Calu3 (cell line): ENCODE measurements at regions not wholly inside any gene's neighbourhood (a gene's known extent, or its start where the extent isn't known, plus 50 kb on each side); places are given as distances from the start of the nearest gene placed in this dataset.

Source experiments
- BruUV-seq: library from RNA; stranded (reverse); fragments of 400-500 nt; replicated peaks from 2 replicates; lab custom pipeline; 2021; lab: Mats Ljungman, UMichigan
- CTCF ChIA-PET: fragments of 300-600 bp; sonication (Branson Sonifier 250); formaldehyde crosslinking; loops from one replicate; lab custom pipeline; 2022; ENCODE audit warnings: antibody characterized with exemption; lab: Charles Lee
- DNase-seq: peaks from one replicate; pipeline ENCODE4 v3.0.0; 2022
- H3K27ac Mint-ChIP-seq: one replicate; pipeline ENCODE4 v1.8.0; 2022; ENCODE audit warnings: mixed read lengths; ENCODE audit not compliant: unreplicated experiment
- H3K27me3 Mint-ChIP-seq: one replicate; pipeline ENCODE4 v1.8.0; 2022; ENCODE audit warnings: mixed read lengths; ENCODE audit not compliant: unreplicated experiment
- H3K36me3 Mint-ChIP-seq: one replicate; pipeline ENCODE4 v1.8.0; 2022; ENCODE audit warnings: mild to moderate bottlenecking, moderate library complexity, mixed read lengths; ENCODE audit not compliant: insufficient read depth, unreplicated experiment
- H3K4me1 Mint-ChIP-seq: one replicate; pipeline ENCODE4 v1.8.0; 2022; ENCODE audit warnings: mild to moderate bottlenecking, low read depth, mixed read lengths; ENCODE audit not compliant: unreplicated experiment
- H3K4me3 Mint-ChIP-seq: one replicate; pipeline ENCODE4 v1.8.0; 2022; ENCODE audit warnings: mild to moderate bottlenecking, low read depth, moderate library complexity, mixed read lengths; ENCODE audit not compliant: unreplicated experiment
- H3K9me3 Mint-ChIP-seq: one replicate; pipeline ENCODE4 v1.8.0; 2022; ENCODE audit warnings: low read depth, mixed read lengths; ENCODE audit not compliant: unreplicated experiment
- CTCF ChIP-seq: fragments of 200-600 bp; IDR thresholded peaks from one replicate; pipeline ENCODE4 v1.8.0; 2022; ENCODE audit warnings: antibody characterized with exemption; ENCODE audit not compliant: unreplicated experiment
- intact Hi-C: fragments of 100-400 bp; cut with micrococcal nuclease; formaldehyde crosslinking; loops from one replicate; pipeline ENCODE4 v1.10.0; 2022; ENCODE audit not compliant: unreplicated experiment

- DNase-seq, result no peak
- Mint-ChIP-seq H3K4me3 (no peak overlapping the region), H3K36me3 (peaks cover 6% of the 10 kb centered on the region), H3K27ac (no peak overlapping the region), H3K4me1 (peaks cover 20% of the 10 kb centered on the region), H3K27me3 (no peaks in the 10 kb centered on the region), H3K9me3 (peaks cover 4% of the 10 kb centered on the region)
- TF ChIP-seq CTCF, result no peak
- BruUV-seq, result no TSS peak
- intact Hi-C loops, result no loop called here
- CTCF ChIA-PET, result interaction anchor here (0.6 to 1.4 kb wide), 3 partner anchors 11 to 34 kb away, joined by 3 to 4 read pairs (median 3); no protein-coding TSS in a partner anchor
These were observed 89.4 kb downstream of the FOXB1 start for GRCh38 chr15:60093273-60094067.

DNA sequence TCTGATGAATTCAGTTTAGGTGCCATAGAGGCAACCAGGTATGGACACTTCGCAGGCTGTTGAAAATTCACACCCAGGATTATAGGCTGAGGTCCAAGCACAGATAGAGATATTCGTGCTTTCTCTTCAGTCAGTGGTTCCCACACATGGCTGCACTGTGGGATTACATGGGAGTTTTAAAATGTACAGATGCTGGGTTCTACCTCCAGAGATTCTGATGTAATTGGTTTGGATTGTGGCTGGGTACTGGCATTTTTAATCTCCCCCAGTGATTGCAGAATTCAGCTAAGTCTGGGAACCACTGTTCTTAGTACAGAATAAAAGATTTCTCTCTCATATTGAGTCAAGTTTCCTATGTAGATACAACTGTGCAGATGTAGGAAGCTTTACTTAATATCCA lies 91.6 kb downstream of the FOXB1 start:
- TF ChIP-seq CTCF, result no peak
- CTCF ChIA-PET, result no interaction called here
- H3K27me3 Mint-ChIP-seq, result no peaks in the 10 kb centered on the region
- no peak overlapping the region for H3K27ac Mint-ChIP-seq
- BruUV-seq, result no TSS peak
- H3K4me1 Mint-ChIP-seq, result peaks cover 16% of the 10 kb centered on the region
- no peaks in the 10 kb centered on the region for H3K36me3 Mint-ChIP-seq
- H3K9me3 Mint-ChIP-seq, result peaks cover 4% of the 10 kb centered on the region
- DNase-seq, result no peak
- intact Hi-C loops, result no loop called here
- H3K4me3 Mint-ChIP-seq, result no peak overlapping the region

- no TSS peak for BruUV-seq
- no peak overlapping the region for H3K27ac Mint-ChIP-seq
- no peak for TF ChIP-seq CTCF
- no peak for DNase-seq
- no peaks in the 10 kb centered on the region for H3K27me3 Mint-ChIP-seq
- CTCF ChIA-PET, result no interaction called here
- intact Hi-C loops, result no loop called here
- peaks cover 4% of the 10 kb centered on the region for H3K9me3 Mint-ChIP-seq
- peaks cover 12% of the 10 kb centered on the region for H3K4me1 Mint-ChIP-seq
- H3K36me3 Mint-ChIP-seq, result no peaks in the 10 kb centered on the region
- H3K4me3 Mint-ChIP-seq, result no peak overlapping the region
These were observed 92.0 kb downstream of the FOXB1 start for GRCh38 chr15:60096157-60096556.

GRCh38 chr15:60101416-60101815 lies 97.3 kb downstream of the FOXB1 start:
- Mint-ChIP-seq H3K27me3 (peaks cover 13% of the 10 kb centered on the region), H3K9me3 (peaks cover 2% of the 10 kb centered on the region), H3K4me3 (no peak overlapping the region), H3K4me1 (no peaks in the 10 kb centered on the region), H3K27ac (no peak overlapping the region), H3K36me3 (no peaks in the 10 kb centered on the region)
- no peak for TF ChIP-seq CTCF
- CTCF ChIA-PET, result no interaction called here
- no peak for DNase-seq
- intact Hi-C loops, result no loop called here
- BruUV-seq, result no TSS peak
